ENCODE measurements at regions not wholly inside any gene's neighbourhood (a gene's known extent, or its start where the extent isn't known, plus 50 kb on each side); places are given as distances from the start of the nearest gene placed in this dataset.

DNA sequence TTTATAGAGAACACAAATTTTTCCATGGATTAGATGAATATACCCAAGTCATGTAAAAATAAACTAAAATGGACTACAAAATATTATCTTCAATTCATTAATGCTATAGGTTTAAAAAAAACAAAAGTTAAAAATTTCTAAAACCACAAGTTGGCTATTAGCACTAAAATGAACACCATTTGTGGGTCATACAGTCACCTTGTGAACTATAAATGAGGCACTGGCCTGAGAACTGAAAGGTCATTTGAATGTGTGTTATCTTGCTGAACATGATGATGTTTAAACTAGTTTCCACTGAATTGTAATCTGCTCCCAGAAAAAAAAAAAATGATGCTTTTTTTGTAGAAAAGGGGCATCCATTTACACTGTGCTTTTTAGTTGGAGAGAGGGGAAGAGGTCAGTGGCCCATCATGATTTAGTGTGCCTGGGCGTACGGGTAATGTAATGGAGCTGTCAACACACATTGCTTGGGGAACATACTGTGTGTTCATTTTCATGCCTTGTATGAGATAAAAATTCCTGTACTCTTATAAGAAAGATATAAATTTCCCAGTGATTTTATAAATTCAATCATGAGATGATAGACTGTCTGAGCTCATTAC lies 96.6 kb upstream of the FKBP1C start:
- DNase-seq (ENCODE audit: low read depth) (no peak), FAIRE-seq (no peak)
- no peaks in the 10 kb centered on the region for H3K36me3 ChIP-seq (ENCODE audit: control insufficient read depth, insufficient read depth, low read length)

DNA sequence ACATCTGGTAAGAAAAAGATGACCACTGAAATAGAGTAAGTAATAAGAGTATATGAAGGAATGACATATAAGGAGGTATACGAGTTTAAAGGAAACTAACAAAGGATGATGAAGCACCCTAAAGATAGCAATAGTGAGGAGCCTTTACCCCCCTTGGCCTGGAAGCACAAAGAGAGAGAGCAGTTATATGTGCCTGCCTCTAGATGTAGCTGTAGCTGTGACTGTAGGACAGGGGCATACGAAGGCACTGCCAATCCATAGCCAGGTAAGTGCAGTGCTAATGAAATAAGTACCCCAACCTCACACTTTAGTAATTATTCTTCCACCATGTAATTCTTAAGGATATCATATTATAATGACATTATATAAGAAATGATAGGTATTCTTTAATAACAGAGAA lies 90.1 kb upstream of the FKBP1C start:
- DNase-seq (ENCODE audit: low read depth) = no peak
- Histone ChIP-seq H3K27me3 (ENCODE audit: control insufficient read depth, insufficient read depth, low read length) (no peaks in the 10 kb centered on the region), H3K36me3 (ENCODE audit: control insufficient read depth, insufficient read depth, low read length) (no peaks in the 10 kb centered on the region), H3K4me3 (ENCODE audit: low read depth, low read length) (no peak overlapping the region)
- FAIRE-seq = no peak
- TF ChIP-seq, protein P1, sequence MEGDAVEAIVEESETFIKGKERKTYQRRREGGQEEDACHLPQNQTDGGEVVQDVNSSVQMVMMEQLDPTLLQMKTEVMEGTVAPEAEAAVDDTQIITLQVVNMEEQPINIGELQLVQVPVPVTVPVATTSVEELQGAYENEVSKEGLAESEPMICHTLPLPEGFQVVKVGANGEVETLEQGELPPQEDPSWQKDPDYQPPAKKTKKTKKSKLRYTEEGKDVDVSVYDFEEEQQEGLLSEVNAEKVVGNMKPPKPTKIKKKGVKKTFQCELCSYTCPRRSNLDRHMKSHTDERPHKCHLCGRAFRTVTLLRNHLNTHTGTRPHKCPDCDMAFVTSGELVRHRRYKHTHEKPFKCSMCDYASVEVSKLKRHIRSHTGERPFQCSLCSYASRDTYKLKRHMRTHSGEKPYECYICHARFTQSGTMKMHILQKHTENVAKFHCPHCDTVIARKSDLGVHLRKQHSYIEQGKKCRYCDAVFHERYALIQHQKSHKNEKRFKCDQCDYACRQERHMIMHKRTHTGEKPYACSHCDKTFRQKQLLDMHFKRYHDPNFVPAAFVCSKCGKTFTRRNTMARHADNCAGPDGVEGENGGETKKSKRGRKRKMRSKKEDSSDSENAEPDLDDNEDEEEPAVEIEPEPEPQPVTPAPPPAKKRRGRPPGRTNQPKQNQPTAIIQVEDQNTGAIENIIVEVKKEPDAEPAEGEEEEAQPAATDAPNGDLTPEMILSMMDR (IDR thresholded peaks at IDR 0.05; ENCODE audit: insufficient read depth, low read length, severe bottlenecking) = no peak

More for the DNA sequence above, 96.6 kb upstream of the FKBP1C start:
- Histone ChIP-seq H3K4me3 (ENCODE audit: low read depth, low read length) (no peak overlapping the region), H3K27me3 (ENCODE audit: control insufficient read depth, insufficient read depth, low read length) (no peaks in the 10 kb centered on the region)
- TF ChIP-seq, protein P1 (IDR thresholded peaks at IDR 0.05; ENCODE audit: insufficient read depth, low read length, severe bottlenecking) = no peak

DNA sequence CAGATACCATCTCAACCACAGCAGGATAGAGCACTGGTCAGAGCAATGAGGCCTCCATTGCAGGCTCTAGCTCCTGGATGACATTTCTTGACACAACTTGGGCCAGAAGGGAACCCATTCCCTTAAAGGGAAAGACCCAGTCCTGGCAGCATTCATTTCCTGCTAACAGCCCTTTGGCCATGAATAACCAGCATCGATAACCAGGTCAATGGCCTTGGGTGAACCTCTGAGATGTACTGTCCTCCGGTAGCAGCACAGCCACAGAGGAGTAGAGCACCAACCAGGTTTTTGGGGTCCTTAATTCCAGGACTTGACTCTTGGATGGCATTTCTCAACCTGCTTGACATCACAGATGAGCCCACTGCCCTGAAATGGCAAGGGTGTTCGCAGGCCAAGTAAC lies 71.2 kb upstream of the FKBP1C start:
- Histone ChIP-seq H3K36me3 (ENCODE audit: control insufficient read depth, insufficient read depth, low read length) (no peaks in the 10 kb centered on the region), H3K4me3 (ENCODE audit: low read depth, low read length) (no peak overlapping the region), H3K27me3 (ENCODE audit: control insufficient read depth, insufficient read depth, low read length) (no peaks in the 10 kb centered on the region)
- DNase-seq (ENCODE audit: low read depth) (no peak), FAIRE-seq (no peak)
- TF ChIP-seq, protein P1 (IDR thresholded peaks at IDR 0.05; ENCODE audit: insufficient read depth, low read length, severe bottlenecking) = no peak

DNA sequence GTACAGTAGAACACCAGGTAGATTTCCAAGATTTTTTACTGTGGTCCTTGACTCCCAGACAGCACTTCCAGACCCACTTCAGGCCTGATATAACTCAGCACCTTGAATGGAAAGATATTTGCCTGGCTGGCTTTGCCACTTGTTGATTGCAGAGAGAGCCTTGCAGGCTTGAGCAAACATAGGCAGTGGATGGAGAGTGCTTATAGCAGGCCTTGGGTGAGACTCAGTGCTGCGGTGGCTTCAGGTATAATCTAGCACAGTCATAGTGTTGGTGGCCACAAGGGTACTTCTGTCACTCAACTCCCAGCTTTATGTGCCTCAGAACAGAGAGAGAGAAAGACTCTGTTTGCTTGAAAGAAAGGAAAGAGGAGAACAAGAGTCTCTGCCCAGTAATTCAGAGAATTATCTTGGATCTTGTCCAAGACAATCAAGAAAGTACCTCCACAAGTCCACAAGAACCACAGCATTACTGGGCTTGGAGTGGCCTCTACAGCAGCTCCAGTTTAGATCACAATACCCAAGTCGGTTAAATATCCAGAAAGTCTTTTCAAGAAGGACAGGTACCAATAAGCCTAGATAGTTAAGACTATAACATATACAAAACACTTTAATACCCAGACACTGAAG lies 70.5 kb upstream of the FKBP1C start:
- H3K36me3 ChIP-seq (ENCODE audit: control insufficient read depth, insufficient read depth, low read length) = no peaks in the 10 kb centered on the region
- no peak overlapping the region for H3K4me3 ChIP-seq (ENCODE audit: low read depth, low read length)
- no peaks in the 10 kb centered on the region for H3K27me3 ChIP-seq (ENCODE audit: control insufficient read depth, insufficient read depth, low read length)
- TF ChIP-seq, protein P1 (IDR thresholded peaks at IDR 0.05; ENCODE audit: insufficient read depth, low read length, severe bottlenecking) = no peak
- DNase-seq (ENCODE audit: low read depth) = no peak
- FAIRE-seq = peak; percentile 90

DNA sequence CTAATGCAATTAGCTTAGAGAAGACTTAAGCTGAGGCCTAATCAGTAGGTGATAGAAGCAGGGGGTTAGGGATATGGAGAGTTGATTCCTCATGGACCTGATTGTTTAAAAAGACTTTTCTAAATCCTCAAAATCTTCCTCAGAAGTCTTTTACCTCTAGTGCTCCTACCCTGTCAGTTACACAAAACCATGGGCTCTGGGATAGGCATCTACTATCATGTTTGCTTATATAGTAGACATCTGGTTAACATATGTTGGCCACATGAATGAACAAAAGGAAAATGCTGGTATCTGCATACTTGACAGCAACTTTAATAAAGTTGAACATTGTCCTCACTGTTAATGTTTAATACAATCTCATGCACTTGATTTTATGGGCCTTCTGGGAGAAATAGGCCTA lies 61.5 kb upstream of the FKBP1C start:
- FAIRE-seq (no peak), DNase-seq (ENCODE audit: low read depth) (no peak)
- Histone ChIP-seq H3K27me3 (ENCODE audit: control insufficient read depth, insufficient read depth, low read length) (no peaks in the 10 kb centered on the region), H3K36me3 (ENCODE audit: control insufficient read depth, insufficient read depth, low read length) (no peaks in the 10 kb centered on the region), H3K4me3 (ENCODE audit: low read depth, low read length) (no peak overlapping the region)
- TF ChIP-seq, protein P1 (IDR thresholded peaks at IDR 0.05; ENCODE audit: insufficient read depth, low read length, severe bottlenecking) = no peak

DNA sequence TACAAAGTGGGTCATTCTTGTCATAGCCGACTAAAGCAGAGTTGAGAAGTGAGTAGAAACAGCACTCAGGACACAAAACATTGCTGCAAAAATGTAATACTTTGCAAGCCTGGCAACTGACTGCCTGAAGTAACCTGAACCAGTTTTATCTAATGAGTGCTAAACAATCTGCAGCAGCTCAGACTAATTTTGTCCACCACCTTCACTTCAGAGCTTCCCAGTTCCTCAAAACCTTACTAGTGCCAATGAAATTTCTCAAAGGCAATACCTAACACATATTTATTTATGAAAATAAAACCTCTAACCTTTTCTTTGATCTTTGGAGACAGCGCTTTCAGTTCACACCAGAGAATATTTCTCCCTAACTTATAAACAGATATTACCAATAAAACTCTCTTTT lies 56.7 kb upstream of the FKBP1C start:
- no peak overlapping the region for H3K4me3 ChIP-seq (ENCODE audit: low read depth, low read length)
- DNase-seq (ENCODE audit: low read depth) (no peak), FAIRE-seq (no peak)
- TF ChIP-seq, protein P1 (IDR thresholded peaks at IDR 0.05; ENCODE audit: insufficient read depth, low read length, severe bottlenecking) = no peak
- H3K27me3 ChIP-seq (ENCODE audit: control insufficient read depth, insufficient read depth, low read length) = no peaks in the 10 kb centered on the region
- H3K36me3 ChIP-seq (ENCODE audit: control insufficient read depth, insufficient read depth, low read length) = no peaks in the 10 kb centered on the region
